Loucy (cell line): ENCODE measurements at regions not wholly inside any gene's neighbourhood (a gene's known extent, or its start where the extent isn't known, plus 50 kb on each side); places are given as distances from the start of the nearest gene placed in this dataset.

Experiments used
- EZH2phosphoT487 ChIP-seq: fragments of 200-600 bp; IDR thresholded peaks from 2 replicates; pipeline ENCODE4 v1.6.1; 2018; ENCODE audit warnings: antibody characterized with exemption, mild to moderate bottlenecking, moderate library complexity, borderline replicate concordance
- TF ChIP-seq, protein P1 (sequence below): fragments of 200-600 bp; sonication (generic); conservative IDR thresholded peaks from 2 replicates; pipeline ENCODE4 v1.5.1; 2014; ENCODE audit warnings: mild to moderate bottlenecking, antibody characterized with exemption, low read length

- no peak for TF ChIP-seq EZH2phosphoT487
- TF ChIP-seq, protein P1, sequence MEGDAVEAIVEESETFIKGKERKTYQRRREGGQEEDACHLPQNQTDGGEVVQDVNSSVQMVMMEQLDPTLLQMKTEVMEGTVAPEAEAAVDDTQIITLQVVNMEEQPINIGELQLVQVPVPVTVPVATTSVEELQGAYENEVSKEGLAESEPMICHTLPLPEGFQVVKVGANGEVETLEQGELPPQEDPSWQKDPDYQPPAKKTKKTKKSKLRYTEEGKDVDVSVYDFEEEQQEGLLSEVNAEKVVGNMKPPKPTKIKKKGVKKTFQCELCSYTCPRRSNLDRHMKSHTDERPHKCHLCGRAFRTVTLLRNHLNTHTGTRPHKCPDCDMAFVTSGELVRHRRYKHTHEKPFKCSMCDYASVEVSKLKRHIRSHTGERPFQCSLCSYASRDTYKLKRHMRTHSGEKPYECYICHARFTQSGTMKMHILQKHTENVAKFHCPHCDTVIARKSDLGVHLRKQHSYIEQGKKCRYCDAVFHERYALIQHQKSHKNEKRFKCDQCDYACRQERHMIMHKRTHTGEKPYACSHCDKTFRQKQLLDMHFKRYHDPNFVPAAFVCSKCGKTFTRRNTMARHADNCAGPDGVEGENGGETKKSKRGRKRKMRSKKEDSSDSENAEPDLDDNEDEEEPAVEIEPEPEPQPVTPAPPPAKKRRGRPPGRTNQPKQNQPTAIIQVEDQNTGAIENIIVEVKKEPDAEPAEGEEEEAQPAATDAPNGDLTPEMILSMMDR, result no peak
These were observed 450.7 kb downstream of the MID1IP1 start for GRCh38 chrX:39251995-39252394.
